ENCODE measurements at regions not wholly inside any gene's neighbourhood (a gene's known extent, or its start where the extent isn't known, plus 50 kb on each side); places are given as distances from the start of the nearest gene placed in this dataset.

- TF ChIP-seq, protein P1, sequence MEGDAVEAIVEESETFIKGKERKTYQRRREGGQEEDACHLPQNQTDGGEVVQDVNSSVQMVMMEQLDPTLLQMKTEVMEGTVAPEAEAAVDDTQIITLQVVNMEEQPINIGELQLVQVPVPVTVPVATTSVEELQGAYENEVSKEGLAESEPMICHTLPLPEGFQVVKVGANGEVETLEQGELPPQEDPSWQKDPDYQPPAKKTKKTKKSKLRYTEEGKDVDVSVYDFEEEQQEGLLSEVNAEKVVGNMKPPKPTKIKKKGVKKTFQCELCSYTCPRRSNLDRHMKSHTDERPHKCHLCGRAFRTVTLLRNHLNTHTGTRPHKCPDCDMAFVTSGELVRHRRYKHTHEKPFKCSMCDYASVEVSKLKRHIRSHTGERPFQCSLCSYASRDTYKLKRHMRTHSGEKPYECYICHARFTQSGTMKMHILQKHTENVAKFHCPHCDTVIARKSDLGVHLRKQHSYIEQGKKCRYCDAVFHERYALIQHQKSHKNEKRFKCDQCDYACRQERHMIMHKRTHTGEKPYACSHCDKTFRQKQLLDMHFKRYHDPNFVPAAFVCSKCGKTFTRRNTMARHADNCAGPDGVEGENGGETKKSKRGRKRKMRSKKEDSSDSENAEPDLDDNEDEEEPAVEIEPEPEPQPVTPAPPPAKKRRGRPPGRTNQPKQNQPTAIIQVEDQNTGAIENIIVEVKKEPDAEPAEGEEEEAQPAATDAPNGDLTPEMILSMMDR (IDR thresholded peaks at IDR 0.05; ENCODE audit: extremely low read depth in 1 of 2, insufficient read depth in 1 of 2, low read depth in 1 of 2, low read length in 2 of 2) = no peak
- no peak for TF ChIP-seq POLR2A (IDR thresholded peaks at IDR 0.05; ENCODE audit: low read depth, low read length)
- TF ChIP-seq EZH2 (IDR thresholded peaks at IDR 0.05; ENCODE audit: borderline replicate concordance, low read depth, low read length, severe bottlenecking) = no peak
- TF ChIP-seq MAX (IDR thresholded peaks at IDR 0.05; ENCODE audit: insufficient read depth, insufficient read length) = no peak
- TF ChIP-seq POLR2AphosphoS5 (IDR thresholded peaks at IDR 0.05; ENCODE audit: insufficient read depth, low read depth, low read length) = no peak
- no peak for TF ChIP-seq MYC (IDR thresholded peaks at IDR 0.05; ENCODE audit: low read depth, low read length)
- TF ChIP-seq FOS (IDR thresholded peaks at IDR 0.05; ENCODE audit: borderline replicate concordance, insufficient read depth, low read length) = no peak
- no peak for TF ChIP-seq JUN (IDR thresholded peaks at IDR 0.05; ENCODE audit: borderline replicate concordance, insufficient read depth, insufficient read length, low read depth)
- TF ChIP-seq GATA2 (IDR thresholded peaks at IDR 0.05; ENCODE audit: insufficient read depth, insufficient read length, low read depth, low read length) = no peak
Observed at GRCh38 chr2:13581471-13581870, 864.7 kb downstream of the TRIB2 start.

All from endothelial cell of umbilical vein (primary cell).